SK-N-MC (cell line): ENCODE measurements at regions not wholly inside any gene's neighbourhood (a gene's known extent, or its start where the extent isn't known, plus 50 kb on each side); places are given as distances from the start of the nearest gene placed in this dataset.

Experiments
- EZH2 ChIP-seq: fragments of 200-600 bp; sonication (generic); IDR thresholded peaks from one replicate; pipeline ENCODE4 v1.6.1; 2017; ENCODE audit warnings: antibody characterized with exemption
- POLR2AphosphoS5 ChIP-seq: IDR thresholded peaks from 2 replicates; pipeline ENCODE4 v1.6.1; 2012; ENCODE audit warnings: mild to moderate bottlenecking, low read depth, low read length, borderline replicate concordance

DNA sequence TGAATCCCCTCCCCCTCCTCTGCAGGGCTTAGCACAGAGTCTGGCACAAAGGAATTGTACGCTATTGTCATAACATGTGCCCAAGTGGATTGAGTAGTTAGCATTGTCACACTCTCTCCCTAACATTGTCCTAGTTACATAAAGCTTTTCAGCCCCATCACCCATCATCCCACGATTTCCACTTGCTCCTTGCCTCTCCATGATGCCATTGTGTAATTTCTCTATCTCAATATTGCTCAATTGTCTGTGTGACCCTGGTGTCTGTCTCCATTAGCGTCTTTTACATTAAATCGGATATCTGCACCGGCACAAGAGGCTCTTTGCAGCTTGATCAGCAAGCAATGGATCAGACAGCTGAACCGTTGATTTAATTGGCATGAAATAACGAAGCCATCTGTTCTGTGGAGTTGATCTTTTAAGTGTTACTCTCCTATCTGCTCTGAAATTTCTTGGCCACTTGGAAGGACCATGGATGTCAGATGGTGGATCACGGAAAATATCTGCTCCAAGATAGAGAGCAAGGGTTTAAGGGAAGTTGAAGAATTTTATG is 77.0 kb upstream of the HS3ST4 start:
- TF ChIP-seq POLR2AphosphoS5 (no peak), EZH2 (no peak)
